Activated T-helper 1 cell treated with anti-CD3 and anti-CD28 coated beads, Interleukin-2, amount 50 U/mL, for 16 hours (primary cell): ENCODE measurements at regions not wholly inside any gene's neighbourhood (a gene's known extent, or its start where the extent isn't known, plus 50 kb on each side); places are given as distances from the start of the nearest gene placed in this dataset.
A peak's percentile ranks its signal among the peaks of the same experiment; 100 is the strongest.
"Not testable (repeated sequence)": the region's sequence is repeated elsewhere in the genome, so short reads cannot be mapped to it uniquely, and the experiment has no call there.

Experiments used
- DNase-seq, 2 donors: peaks; one replicate each; pipeline ENCODE4 v3.0.0-alpha.2; 2020; ENCODE audit warnings: low read depth in 1 of 2, low spot score in 1 of 2

DNA sequence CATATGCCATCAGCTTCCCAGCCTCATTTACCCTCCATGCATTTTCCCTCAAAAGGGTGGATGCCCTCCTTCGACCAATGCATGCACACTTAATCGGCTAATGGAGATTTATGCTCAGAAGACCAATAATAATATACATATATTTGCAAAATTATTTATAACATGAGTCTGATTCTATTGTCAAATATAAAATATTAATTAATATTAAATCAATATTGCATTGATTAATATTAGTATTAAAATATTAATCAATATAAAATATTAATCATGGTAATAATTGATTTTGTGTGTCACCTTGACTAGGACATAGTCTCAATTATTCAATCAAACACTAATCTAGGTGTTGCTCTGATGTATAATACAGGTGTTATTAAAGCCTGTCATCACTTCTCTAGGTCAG, 1282.5 kb downstream of the TMEM121 start:
- DNase-seq, result no peak

DNA sequence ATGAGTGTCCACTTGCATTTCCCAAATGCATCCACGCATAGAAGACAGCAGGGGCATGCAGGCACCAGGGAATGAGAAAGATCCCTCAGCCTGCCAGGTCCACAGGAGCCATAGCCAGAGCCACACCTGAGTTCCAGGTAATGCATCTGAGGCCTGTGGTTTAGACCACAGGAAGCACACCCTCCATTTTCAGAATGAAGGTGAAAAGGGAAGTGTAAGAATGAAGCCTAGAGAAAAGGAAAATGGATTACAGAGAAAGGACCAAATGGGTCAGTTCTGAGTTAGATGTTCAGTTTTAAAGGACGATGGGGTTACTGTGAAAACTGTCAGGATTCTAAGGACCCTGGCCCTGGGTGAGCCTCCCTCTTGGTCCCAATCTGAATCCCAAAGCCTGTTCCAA, 1283.2 kb downstream of the TMEM121 start:
- no peak for DNase-seq

DNA sequence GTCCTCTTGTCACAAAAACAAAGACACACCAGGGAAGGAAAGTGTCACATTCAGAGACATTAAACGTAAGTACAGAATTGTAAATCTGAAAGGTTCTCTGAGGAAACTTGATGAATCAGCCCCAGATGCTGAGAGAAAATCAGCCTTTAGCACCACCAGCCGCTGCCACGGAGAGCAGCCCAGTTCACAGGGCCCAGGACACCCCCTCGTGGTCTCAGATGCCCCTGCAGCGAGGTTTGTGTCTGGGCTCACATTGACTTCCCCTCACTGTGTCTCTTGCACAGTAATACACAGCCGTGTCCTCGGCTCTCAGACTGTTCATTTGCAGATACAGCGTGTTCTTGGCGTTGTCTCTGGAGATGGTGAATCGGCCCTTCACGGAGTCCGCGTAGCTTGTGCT, 1283.8 kb downstream of the TMEM121 start:
- not testable (repeated sequence) for DNase-seq

DNA sequence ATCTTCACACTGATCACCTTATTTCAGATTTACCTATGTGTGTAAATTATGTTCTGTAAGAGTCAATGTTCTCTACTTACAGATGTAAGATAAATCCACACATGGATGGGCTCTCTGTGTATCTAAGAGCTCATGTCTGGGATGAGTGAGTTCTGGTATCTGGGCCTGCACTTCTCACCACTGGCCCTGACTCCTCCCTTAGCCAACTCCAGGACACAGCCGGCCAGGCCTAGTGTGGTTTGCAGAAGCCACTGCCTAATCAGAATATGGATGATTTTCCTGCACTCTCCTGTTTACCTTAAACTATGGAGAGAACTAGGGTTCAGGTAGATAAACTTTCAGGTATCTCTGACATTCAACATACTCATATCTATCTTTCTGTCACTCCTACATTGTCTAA, 1284.8 kb downstream of the TMEM121 start:
- no peak for DNase-seq

DNA sequence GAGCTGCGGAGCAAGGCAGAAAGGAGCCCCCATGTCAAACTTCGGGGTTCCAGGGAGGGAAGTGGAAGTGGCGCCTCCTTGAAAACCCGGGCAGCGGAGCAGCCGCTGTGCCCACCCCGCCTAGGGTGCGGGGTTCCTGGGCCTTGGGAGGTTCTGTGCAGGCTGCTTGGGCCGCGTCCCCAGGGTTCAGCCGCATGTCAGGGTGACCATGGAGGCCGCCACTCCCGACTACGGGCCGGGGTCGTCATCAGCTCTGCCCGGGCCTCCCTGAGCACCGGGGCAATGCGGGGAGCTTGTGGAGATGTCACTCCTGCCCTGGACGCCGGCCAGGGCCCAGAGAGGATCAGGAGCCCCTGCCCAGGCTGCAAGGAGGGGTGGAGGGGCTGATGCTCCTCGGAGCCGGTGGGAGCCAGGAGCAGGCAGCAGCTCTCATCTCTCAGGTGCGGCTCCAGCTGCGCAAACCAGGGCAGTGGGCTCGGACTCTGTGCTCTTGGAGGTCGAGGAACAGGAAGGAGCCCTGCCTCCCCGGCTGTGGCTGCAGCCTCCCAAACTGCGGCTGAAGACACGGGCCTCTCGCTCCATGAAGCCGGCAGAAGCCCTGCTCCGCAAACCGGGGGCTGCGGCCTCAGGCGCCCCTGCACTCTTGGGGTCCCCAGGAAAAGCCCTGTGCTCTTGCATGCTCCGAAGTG, 1286.5 kb downstream of the TMEM121 start:
- DNase-seq, result no peak

DNA sequence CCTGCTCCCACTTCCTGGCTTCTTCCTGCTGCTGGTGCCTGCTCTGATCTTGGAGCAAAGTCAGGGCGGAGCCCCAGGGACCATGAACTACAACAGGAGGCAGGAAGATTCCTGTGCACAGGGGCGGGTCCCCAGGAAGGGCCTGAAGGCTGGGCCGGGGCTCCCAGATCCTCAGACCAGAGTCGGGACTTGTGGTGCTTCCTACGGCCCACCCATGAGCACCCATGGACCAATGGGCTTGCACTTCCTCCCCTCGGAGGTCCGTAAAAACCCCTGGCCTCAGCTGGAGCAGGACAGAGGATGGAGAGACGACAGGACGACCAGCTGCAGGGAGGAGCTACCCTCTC, 1287.1 kb downstream of the TMEM121 start:
- DNase-seq, result no peak

DNA sequence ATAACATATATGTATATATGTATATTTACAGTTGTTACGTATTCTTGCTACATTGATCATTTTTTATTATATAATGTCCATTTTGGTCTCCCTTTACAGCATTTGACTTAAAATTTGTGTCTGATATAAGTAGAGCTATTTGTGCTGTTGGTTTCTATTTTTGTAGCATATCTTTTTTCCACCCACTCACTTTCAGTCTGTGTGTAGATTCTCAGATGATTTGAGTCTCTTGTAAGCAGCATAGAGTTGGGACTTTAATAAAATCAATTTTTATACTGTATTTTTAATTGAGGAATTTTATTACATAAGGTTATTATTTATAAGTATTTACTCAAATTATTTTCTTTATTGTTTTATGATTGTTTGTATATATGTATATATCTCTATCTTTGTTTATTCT, 1293.7 kb downstream of the TMEM121 start:
- DNase-seq, result no peak

DNA sequence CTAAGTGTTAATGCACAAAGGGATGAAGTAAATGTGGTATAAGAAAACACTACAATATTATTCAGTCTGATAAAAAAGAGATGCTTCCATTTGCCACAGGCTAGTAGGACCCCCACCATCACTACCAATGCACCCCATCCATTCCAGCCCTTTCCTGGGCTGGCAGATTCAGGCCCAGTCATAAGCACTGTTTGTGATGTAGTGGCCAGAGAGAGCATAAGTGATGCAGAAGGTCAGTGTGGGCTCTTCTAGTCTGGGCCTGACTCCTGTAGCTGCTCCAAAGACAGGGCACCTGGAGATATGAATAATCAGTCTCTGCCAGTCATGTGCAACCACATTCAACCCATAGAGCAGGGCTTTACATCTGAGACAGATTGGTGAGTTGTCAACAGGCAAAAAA, 1294.7 kb downstream of the TMEM121 start:
- no peak for DNase-seq

DNA sequence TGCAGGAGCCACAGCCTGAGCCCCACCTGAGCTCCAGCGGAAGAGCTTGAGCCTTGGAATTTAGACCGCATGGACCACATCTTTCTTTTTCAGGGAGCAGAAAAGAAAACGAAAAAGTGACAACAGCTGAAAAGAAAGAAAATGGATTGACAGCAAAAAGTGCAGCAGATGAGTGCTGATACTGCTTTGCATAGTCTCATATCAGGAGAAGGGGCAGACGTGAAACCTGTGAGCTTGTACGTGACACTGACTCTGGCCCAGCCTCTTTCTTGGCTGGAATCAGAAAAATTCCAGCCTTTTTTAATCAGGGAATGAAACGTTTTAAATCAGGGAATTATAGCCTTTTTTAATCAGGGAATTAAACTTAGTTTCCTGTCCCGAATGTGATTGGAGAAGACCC, 1296.5 kb downstream of the TMEM121 start:
- DNase-seq, result no peak

DNA sequence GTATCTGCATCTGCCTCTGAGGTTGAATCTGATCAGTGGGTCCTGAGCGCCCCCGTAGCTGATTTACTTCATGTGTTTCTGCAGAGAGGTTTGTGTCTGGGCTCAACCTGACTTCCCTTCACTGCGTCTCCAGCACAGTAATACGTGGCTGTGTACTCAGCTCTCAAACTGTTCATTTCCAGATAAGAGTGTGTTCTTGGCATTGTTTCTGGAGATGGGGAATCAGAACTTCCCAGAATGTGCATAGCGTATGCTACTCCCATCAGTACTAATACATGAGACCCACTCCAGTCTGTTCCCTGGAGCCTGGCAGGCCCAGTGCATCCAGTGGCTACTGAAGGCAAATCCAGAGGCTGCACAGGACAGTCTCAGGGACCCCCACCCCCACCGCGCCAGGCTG, 1297.2 kb downstream of the TMEM121 start:
- DNase-seq, result no peak

DNA sequence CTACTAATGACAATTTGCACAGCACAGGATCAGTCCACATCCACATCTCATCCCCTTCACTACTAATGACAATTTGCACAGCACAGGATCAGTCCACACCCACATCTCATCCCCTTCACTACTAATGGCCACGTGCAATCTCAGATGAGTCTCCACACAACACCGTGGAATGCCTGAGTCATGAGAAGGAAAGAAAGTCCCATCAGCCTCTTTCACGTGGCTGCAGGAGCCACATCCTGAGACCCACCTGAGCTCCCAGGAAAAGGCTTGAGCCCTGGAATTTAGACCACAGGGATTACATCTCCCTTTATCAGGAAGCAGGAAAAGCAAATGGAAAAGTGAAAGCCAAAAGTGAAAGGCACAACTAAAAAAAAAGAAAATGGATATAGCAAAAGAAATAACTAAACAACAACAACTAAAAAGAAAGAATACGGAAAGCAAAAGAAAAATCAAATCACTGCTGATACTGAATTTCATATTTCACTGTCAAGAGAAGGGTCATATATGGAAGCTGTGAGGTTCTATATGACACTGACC, 1300.5 kb downstream of the TMEM121 start:
- no peak for DNase-seq

DNA sequence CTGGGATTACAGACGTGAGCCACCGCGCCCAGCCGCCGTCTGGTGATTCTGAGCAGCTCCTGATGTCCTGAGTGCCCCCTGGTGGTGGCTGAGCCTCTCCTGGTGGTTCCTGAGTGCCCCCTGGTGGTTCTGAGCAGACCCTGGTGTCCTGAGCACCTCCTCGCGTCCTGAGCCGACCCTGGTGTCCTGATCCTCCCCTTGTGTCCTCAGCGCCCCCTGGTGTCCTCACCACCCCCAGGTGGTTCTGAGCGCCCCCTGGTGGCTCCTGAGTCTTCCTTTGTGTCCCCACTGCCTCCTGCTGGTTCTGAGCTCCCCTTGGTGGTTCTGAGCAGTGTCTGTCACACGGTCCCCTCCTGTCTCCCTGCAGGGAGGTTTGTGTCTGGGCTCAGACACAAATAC, 1304.9 kb downstream of the TMEM121 start:
- DNase-seq, result peak in 1 of 2 donors; percentile 35

DNA sequence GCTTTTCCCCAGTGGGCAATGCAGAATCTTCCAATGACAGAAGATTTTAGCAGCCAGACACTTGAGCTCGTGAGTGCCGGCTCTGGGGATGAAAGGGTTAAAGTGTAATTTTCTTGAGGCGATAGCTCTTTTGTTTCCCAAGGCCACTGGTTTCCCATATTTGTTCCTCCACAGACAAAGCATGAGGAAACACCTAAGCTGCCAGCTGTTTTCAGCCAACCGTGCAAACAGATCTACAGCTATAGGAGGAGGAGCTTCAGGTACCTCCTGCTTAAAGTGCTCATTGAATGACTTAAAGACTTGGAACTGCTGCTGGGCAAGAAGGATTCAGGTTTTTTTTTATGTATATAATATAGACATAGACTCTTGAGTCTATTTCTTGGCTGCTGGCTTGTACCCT, 1311.5 kb downstream of the TMEM121 start:
- DNase-seq, result no peak

DNA sequence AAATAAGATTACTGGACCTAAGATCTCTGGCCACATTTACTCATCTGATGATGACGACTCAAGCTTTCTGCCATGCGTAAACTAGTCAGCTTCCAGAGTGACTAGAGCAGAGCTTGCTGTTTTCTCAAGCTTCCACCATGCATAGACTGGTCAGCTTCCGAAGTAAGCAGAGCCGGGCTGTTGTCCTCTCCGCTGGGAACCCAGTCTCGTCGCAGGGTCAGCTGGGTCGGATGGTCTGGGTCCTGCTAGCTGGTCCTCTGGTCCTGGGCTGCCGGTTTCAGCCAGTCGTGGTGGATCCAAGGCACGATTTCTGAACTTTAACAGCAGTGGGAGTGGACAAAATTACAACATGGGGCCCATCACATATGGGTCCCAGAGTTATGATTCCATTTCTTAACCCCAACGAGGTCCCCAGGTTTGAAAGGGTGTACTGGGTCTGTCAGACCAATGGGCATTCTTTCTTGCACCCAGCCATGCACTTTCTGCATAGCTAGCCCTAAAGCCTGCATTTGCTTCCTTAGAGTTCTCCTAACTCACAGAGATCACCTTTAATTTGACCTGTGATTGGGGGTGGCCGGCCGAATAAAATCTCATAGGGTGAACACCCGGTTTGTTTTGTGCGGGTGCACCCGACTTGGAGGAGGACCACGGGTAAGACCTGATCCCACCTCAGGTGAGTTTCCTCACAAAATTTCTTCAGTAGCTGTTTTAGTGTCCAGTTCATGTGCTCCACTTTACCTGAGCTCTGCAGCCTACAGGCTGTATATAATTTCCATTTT, 1312.8 kb downstream of the TMEM121 start:
- no peak for DNase-seq

DNA sequence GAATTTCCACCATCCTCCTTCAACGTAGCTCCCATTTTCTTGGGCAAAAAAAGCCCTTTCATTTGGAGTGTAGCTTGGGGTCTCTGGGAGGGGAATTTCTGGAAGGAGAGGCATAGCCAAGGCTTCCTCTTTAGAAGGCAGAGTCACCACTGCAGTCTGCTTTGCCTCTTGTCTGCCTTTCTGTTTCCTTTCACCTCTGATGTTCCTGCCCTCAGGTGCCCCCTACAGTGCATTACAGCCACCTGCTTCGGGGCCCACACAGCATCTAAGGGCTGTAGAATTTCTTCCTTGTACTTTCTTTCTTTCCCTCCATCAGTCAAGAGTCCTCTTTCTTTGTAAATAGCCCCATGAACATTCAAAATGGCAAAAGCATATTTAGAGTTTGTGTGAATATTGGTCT, 1313.9 kb downstream of the TMEM121 start:
- DNase-seq, result no peak

DNA sequence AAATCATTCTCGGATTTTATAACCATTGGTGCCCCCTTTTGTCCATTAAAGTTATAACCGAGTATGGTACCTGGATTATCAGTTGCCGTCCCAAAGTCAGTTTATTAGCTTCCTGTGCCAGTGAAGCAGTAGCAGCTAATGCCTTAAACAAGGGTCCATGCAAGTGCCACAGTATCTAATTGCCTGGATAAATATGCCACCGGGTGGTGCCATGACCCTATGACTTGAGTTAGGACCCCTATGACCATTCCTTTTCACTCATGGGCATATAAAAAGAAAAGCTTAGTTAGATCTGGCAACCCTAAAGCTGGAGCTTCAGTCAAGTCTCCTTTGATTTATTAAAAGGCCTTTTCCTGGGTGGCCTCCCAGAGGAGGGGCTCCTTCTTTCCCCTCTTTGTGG, 1314.6 kb downstream of the TMEM121 start:
- DNase-seq, result no peak

DNA sequence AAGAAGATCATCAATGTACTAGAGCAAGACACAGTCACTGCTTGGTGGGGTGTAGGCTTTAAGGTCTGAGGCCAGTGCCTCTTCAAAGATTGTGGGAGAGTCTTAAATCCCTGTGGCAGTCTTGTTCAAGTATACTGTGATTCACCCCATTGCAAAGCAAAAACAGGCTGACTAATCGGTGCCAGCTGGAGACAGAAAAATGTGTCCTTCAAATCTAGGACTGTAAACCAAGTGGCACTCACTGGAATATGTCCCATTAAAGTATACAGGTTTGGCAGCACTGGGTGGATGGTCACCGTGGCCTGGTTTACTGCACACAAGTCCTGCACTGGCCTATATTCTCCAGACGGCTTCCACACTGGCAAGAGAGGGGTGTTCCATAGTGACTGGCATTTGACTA, 1315.3 kb downstream of the TMEM121 start:
- no peak for DNase-seq

DNA sequence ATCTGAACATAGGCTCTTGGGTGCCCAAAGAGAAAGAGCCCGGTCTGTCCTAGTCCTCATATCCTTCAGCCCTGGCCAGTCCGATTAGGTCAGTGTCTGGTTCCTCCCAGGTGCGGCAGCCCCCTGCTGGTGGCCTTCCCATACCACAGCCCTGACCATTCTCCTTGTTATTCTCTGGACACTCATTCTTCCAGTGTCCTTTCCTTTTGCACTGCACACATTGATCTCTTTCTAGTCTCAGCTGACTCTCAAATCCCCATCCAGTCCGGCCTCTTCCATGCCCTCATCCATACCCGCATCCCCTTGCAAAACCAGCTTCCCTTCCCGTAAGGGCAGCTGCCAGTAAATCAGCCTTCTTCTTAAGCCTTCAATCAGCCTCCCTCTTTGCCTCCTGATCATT, 1316.3 kb downstream of the TMEM121 start:
- no peak for DNase-seq

DNA sequence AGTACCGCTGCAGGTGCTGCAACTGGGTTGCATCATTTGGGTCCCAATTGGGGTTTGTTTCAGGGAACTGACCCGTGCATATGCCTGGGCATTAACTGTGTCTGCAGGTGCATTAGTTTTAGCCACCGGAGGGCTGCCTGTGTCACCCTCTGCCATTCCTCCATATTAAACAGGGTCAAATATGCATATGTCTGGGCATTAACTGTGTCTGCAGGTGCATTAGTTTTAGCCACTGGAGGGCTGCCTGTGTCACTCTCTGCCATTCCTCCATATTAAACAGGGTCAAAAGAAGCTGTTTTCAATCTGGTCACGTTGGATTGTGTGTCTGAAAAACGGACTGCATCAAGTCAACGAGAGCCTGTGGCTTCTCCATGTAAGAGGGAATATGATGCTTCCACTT, 1317.0 kb downstream of the TMEM121 start:
- no peak for DNase-seq

DNA sequence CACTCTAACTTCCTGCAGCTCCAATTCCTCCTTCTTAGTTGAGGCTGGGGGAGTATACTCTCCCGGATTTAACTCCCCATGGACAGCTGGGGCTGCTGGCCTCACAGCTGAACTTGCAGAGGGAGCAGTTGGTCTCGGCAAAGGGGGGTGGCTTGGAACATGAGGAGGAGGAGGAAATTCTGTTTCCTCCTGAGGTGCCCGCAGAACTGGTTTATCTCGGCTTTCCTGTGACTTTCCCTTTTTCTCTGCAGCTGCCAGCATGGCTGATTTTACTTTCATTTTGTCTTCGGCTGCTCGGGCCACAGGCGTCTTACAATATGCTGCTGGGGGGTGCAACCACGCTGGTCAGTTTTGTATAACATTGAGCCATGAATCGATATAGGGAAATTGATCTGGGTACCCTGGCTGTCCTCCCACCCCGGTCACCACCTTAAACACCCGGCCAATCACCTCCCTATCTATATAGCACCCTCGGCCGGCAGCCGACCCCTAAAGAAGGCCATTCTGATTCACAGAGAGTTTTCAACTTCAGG, 1317.6 kb downstream of the TMEM121 start:
- no peak for DNase-seq

DNA sequence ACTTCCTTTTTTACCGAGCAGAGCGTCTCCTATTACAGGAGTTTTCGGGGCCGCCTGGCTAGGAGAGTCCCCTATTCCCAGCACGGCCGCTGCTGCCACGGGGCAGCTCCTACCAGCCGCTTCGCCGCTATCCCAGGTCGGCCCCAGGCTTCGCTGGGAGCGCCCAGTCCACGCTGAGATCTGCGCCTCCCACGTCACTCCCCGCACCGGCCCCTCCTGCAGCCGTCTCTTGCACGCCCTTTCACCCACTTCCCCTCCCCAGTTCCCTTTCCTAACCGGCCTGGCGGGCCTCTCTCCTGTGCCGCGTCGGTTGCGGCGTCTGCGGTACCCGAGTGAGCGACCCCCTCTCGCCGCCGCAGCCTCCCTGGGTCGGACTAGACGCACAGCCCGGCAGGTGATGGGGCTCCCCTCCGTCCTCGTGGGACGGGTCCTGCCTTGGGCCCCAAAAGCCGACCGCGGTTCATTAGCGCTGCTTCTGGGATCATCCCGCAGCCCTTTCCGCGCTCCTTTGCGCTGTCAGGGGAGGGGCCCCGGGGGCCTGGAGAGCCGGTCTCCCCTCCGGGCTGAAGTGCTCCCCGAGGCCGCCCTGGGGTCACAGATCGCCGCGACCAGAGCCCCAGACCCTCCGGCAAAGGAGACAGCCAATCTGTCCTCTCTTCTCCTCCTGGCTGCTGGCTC, 1318.4 kb downstream of the TMEM121 start:
- DNase-seq, result peak; percentile 37 to 48
